SK-N-SH treated with all-trans-retinoic acid at 6 μM for 48 hours (cell line): ENCODE measurements at regions not wholly inside any gene's neighbourhood (a gene's known extent, or its start where the extent isn't known, plus 50 kb on each side); places are given as distances from the start of the nearest gene placed in this dataset.

Experiments used
- ARNTL ChIP-seq: fragments of 450-650 bp; formaldehyde crosslinking; IDR thresholded peaks from 2 replicates; pipeline ENCODE4 v1.5.0; 2020; ENCODE audit warnings: low read depth, mild to moderate bottlenecking, moderate library complexity, borderline replicate concordance
- ISL1 ChIP-seq: fragments of 250-450 bp; sonication (Bioruptor Pico); IDR thresholded peaks from 2 replicates; pipeline ENCODE4 v2.1.2; 2022; ENCODE audit warnings: mild to moderate bottlenecking, moderate library complexity
- PATZ1 ChIP-seq: fragments of 250-450 bp; sonication (Bioruptor Pico); IDR thresholded peaks from 2 replicates; pipeline ENCODE4 v1.8.0; 2020; ENCODE audit warnings: mild to moderate bottlenecking, moderate library complexity, borderline replicate concordance
- RARB ChIP-seq: fragments of 250-450 bp; sonication (Bioruptor Pico); IDR thresholded peaks from 2 replicates; pipeline ENCODE4 v1.8.0; 2021; ENCODE audit warnings: mild to moderate bottlenecking, moderate library complexity

DNA sequence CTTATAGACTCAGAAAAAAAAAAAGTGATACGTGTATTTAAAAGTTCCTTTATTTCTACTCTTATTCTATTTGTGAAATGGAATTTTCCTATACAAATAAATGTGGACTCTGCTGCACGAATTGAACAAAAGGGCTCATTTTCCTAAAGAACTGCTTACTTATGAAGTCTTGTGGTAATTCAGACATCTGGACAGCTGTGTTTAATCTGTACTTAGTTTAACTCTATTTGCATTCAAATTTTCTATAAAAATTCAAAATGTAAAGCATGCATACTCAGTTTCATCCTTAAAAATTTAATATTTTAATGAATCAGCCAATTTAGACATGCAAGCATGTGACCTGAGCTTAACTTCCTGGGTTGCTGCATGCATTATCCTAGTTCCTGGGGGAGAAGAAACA lies 118.0 kb upstream of the PCLO start:
- TF ChIP-seq ISL1 (CRISPR knock-in tag) (no peak), ARNTL (CRISPR knock-in tag) (no peak), PATZ1 (CRISPR knock-in tag) (no peak), RARB (CRISPR knock-in tag) (no peak)
